ENCODE measurements at regions not wholly inside any gene's neighbourhood (a gene's known extent, or its start where the extent isn't known, plus 50 kb on each side); places are given as distances from the start of the nearest gene placed in this dataset.

- no peak for TF ChIP-seq POLR2A (IDR thresholded peaks at IDR 0.05)
- no peak for TF ChIP-seq CTCF (IDR thresholded peaks at IDR 0.05)
Observed at GRCh38 chr5:3036041-3036788, 284.7 kb upstream of the IRX2 start.

Data from thyroid gland (tissue), 4 donors.